IPS-NIHi11 (cell line): ENCODE measurements at regions not wholly inside any gene's neighbourhood (a gene's known extent, or its start where the extent isn't known, plus 50 kb on each side); places are given as distances from the start of the nearest gene placed in this dataset.
"Not testable (repeated sequence)": the region's sequence is repeated elsewhere in the genome, so short reads cannot be mapped to it uniquely, and the experiment has no call there.

Source experiments
- DNase-seq: peaks from one replicate; pipeline ENCODE4 v3.0.0; 2012; ENCODE audit warnings: mixed read lengths, low spot score

GRCh38 chr9:110023221-110023620, 184.7 kb downstream of the C9orf152 start:
- DNase-seq = not testable (repeated sequence)

GRCh38 chr9:110025551-110026170, 182.3 kb downstream of the C9orf152 start:
- no peak for DNase-seq

- DNase-seq = peak; percentile 14
These were observed 180.3 kb downstream of the C9orf152 start for GRCh38 chr9:110027671-110028081.

- DNase-seq = no peak
These were observed 179.7 kb downstream of the C9orf152 start for GRCh38 chr9:110028271-110028670.

GRCh38 chr9:110028676-110029075, 179.3 kb downstream of the C9orf152 start:
- DNase-seq = no peak

GRCh38 chr9:110029429-110029955, 178.5 kb downstream of the C9orf152 start:
- no peak for DNase-seq

- DNase-seq = no peak
These were observed 177.9 kb downstream of the C9orf152 start for GRCh38 chr9:110029956-110030480.

GRCh38 chr9:110030632-110031031, 177.3 kb downstream of the C9orf152 start:
- no peak for DNase-seq

GRCh38 chr9:110031511-110032173, 176.3 kb downstream of the C9orf152 start:
- no peak for DNase-seq

GRCh38 chr9:110032532-110032931, 175.4 kb downstream of the C9orf152 start:
- DNase-seq = not testable (repeated sequence)

GRCh38 chr9:110033869-110034268, 174.1 kb downstream of the C9orf152 start:
- DNase-seq = no peak

GRCh38 chr9:110036286-110036685, 171.7 kb downstream of the C9orf152 start:
- DNase-seq = no peak

- no peak for DNase-seq
These were observed 167.2 kb downstream of the C9orf152 start for GRCh38 chr9:110040788-110041187.

GRCh38 chr9:110041452-110041851, 166.5 kb downstream of the C9orf152 start:
- no peak for DNase-seq

- peak; percentile 20 for DNase-seq
These were observed 160.6 kb downstream of the C9orf152 start for GRCh38 chr9:110047232-110047954.

- DNase-seq = no peak
These were observed 160.0 kb downstream of the C9orf152 start for GRCh38 chr9:110047955-110048402.

- peak; percentile 92 for DNase-seq
These were observed 159.5 kb downstream of the C9orf152 start for GRCh38 chr9:110048403-110048975.

GRCh38 chr9:110048976-110049698, 158.8 kb downstream of the C9orf152 start:
- DNase-seq = peak; percentile 23

- DNase-seq = peak; percentile 28
These were observed 158.1 kb downstream of the C9orf152 start for GRCh38 chr9:110049699-110050450.

GRCh38 chr9:110050925-110051355, 157.0 kb downstream of the C9orf152 start:
- no peak for DNase-seq

GRCh38 chr9:110056062-110056461, 151.9 kb downstream of the C9orf152 start:
- no peak for DNase-seq
